Tibial nerve (tissue), 3 donors: ENCODE measurements at regions not wholly inside any gene's neighbourhood (a gene's known extent, or its start where the extent isn't known, plus 50 kb on each side); places are given as distances from the start of the nearest gene placed in this dataset.

Experiments
- POLR2A ChIP-seq, 2 donors: fragments of 450-650 bp; IDR thresholded peaks; one replicate each; pipeline ENCODE4 v1.6.1; 2017; ENCODE audit warnings: antibody characterized with exemption in 2 of 2, mild to moderate bottlenecking in 2 of 2, moderate library complexity in 2 of 2
- TF ChIP-seq, protein P1 (sequence below), 5 experiments: fragments of 200-600 bp in 3 of 5; fragments of 450-650 bp in 2 of 5; sonication (generic) in 3 of 5; IDR thresholded peaks; one replicate each; pipeline ENCODE4 v1.5.1; 2016 to 2019; ENCODE audit warnings: antibody characterized with exemption in 5 of 5, mild to moderate bottlenecking in 3 of 5, moderate library complexity in 2 of 5

DNA sequence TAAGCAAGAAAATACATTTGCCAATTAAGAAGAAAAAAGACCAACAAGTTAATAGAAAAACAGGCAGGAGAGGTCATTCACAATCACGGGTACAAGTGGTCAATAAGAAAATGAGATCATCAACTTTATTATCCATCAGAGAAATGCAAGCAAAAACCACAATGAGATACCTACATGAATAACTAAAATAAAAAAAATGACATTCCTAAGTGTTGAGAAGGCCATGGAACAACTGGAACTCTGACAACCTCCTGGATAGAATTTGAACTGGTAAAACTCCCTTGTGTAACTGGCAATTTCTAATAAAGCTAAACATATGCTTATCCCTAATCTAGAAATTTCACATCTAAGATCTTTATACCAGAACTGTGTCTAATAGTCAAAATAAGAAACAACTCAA is 135.4 kb upstream of the BACE2 start:
- no peak for TF ChIP-seq POLR2A (IDR thresholded peaks at IDR 0.05)
- TF ChIP-seq, protein P1, sequence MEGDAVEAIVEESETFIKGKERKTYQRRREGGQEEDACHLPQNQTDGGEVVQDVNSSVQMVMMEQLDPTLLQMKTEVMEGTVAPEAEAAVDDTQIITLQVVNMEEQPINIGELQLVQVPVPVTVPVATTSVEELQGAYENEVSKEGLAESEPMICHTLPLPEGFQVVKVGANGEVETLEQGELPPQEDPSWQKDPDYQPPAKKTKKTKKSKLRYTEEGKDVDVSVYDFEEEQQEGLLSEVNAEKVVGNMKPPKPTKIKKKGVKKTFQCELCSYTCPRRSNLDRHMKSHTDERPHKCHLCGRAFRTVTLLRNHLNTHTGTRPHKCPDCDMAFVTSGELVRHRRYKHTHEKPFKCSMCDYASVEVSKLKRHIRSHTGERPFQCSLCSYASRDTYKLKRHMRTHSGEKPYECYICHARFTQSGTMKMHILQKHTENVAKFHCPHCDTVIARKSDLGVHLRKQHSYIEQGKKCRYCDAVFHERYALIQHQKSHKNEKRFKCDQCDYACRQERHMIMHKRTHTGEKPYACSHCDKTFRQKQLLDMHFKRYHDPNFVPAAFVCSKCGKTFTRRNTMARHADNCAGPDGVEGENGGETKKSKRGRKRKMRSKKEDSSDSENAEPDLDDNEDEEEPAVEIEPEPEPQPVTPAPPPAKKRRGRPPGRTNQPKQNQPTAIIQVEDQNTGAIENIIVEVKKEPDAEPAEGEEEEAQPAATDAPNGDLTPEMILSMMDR (IDR thresholded peaks at IDR 0.05) = no peak
